ENCODE measurements at regions not wholly inside any gene's neighbourhood (a gene's known extent, or its start where the extent isn't known, plus 50 kb on each side); places are given as distances from the start of the nearest gene placed in this dataset.

DNA sequence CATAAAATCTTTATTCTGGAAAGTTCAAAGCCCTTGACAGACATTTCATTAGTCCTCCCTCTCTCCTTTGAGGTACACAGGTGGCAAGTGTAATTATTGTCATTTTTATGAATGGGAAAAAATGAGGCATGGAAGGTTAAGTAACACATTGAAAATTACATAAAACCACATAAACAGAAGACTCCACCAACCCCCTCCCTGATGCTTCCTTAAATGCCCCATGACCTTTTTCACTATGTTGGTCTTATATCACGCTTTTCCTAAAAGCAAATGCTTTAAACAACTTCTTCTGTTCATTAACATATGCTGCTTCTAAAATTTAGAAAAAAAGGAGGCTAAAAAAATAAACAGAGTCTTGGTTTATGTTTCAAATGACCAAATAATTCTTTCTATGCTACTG is 648.4 kb downstream of the PTPRC start:
- ATAC-seq = no peak
- H3K27me3 ChIP-seq = no peaks in the 10 kb centered on the region
- no peaks in the 10 kb centered on the region for H3K36me3 ChIP-seq
- no peak overlapping the region for H3K4me3 ChIP-seq
- no peaks in the 10 kb centered on the region for H3K9me3 ChIP-seq
- H3K27ac ChIP-seq = no peak overlapping the region
- intact Hi-C loops (cut with DNase I) = no loop called here
- TF ChIP-seq CTCF (IDR thresholded peaks at IDR 0.05) = no peak
- no peaks in the 10 kb centered on the region for H3K4me1 ChIP-seq
- DNase-seq = no peak

DNA sequence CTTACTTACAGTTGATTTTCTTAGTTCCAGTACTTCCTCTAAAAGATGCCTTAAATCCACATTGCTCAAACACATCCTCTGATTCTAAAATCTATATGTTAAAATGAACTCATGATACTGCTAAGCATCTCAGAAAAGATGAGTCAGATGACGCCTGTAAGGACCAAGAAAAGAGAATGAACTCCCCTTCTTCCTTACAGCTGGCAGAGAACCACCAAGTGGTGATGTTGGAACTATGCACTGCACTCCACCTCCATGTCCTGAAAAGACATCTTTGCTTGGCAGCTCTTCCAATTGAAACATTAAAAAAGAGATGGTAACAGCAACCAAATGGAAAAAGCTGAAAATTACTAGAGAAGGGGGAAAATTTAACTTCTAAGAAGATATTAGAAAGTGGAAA is 648.8 kb downstream of the PTPRC start:
- Histone ChIP-seq H3K4me1 (no peaks in the 10 kb centered on the region), H3K9me3 (no peaks in the 10 kb centered on the region), H3K27me3 (no peaks in the 10 kb centered on the region), H3K4me3 (no peak overlapping the region), H3K27ac (no peak overlapping the region), H3K36me3 (no peaks in the 10 kb centered on the region)
- intact Hi-C loops (cut with DNase I) = no loop called here
- ATAC-seq (no peak), DNase-seq (no peak)
- TF ChIP-seq CTCF (IDR thresholded peaks at IDR 0.05) = no peak

- Histone ChIP-seq H3K9me3 (no peaks in the 10 kb centered on the region), H3K4me3 (no peak overlapping the region), H3K27me3 (no peaks in the 10 kb centered on the region), H3K4me1 (no peaks in the 10 kb centered on the region), H3K36me3 (no peaks in the 10 kb centered on the region), H3K27ac (no peak overlapping the region)
- ATAC-seq (no peak), DNase-seq (no peak)
- intact Hi-C loops (cut with DNase I) = no loop called here
- TF ChIP-seq CTCF (IDR thresholded peaks at IDR 0.05) = no peak
Measured at GRCh38 chr1:199290186-199290585, 651.3 kb downstream of the PTPRC start.

DNA sequence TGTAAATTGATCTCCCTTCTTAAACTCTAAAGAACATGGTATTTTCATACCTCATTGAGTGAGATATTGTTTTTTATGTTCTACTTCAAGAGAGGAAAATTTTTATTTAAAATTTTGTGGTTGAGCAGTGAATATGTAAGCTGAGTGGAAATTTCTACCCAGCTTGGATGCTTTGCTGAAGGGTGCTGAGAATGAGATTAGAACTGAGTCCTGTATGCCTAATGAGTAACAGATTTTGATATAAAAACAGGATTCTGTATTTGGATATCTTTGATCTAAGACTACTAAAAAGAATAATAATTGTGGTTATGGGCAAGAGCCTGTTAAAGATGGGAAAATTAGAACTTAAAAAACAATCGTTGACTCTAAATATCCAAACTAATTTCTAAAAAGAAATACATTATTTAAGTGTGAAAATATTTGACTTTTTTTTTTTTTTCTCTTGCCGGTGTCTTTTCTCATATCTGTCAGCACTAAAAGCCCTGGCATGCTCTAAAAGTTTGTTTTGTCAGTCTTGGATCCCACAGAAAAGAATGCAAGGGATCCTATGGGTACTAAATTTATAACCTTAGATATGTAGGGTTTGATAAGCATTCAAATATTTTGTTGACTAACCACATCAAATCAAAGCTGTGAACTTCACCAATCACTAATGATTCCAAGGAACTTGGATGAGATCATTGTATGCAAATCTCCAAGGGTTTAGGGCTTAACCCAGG is 652.3 kb downstream of the PTPRC start:
- no peak for ATAC-seq
- intact Hi-C loops (cut with DNase I) = no loop called here
- Histone ChIP-seq H3K27ac (no peak overlapping the region), H3K9me3 (no peaks in the 10 kb centered on the region), H3K36me3 (no peaks in the 10 kb centered on the region), H3K4me1 (no peaks in the 10 kb centered on the region), H3K27me3 (no peaks in the 10 kb centered on the region), H3K4me3 (no peak overlapping the region)
- TF ChIP-seq CTCF (IDR thresholded peaks at IDR 0.05) = no peak
- DNase-seq = no peak

DNA sequence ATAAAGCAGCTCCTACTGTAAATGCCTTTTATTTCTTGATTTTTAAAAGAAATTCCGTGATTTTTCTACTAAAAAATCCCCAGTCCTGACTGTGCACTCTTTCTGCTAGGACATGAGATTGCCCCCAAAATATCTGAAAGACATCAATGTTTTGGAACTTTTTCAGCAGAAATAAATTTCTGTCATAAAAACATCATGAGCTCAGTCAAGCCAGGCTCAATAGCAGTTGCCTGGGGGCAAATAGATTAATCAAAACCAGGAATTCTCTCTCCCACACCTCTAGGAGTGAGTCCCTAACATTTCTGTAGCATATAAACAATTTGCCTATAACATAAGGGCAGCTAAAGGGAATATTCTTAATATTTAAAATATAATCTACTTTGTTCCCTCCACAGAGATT is 654.1 kb downstream of the PTPRC start:
- no peaks in the 10 kb centered on the region for H3K9me3 ChIP-seq
- intact Hi-C loops (cut with DNase I) = no loop called here
- DNase-seq (no peak), ATAC-seq (no peak)
- no peak overlapping the region for H3K27ac ChIP-seq
- H3K36me3 ChIP-seq = no peaks in the 10 kb centered on the region
- no peaks in the 10 kb centered on the region for H3K27me3 ChIP-seq
- no peak overlapping the region for H3K4me3 ChIP-seq
- TF ChIP-seq CTCF (IDR thresholded peaks at IDR 0.05) = no peak
- no peaks in the 10 kb centered on the region for H3K4me1 ChIP-seq

GRCh38 chr1:199295107-199295506 is 656.3 kb downstream of the PTPRC start:
- H3K4me1 ChIP-seq = no peaks in the 10 kb centered on the region
- H3K27ac ChIP-seq = no peak overlapping the region
- no peak for DNase-seq
- intact Hi-C loops (cut with DNase I) = no loop called here
- H3K27me3 ChIP-seq = no peaks in the 10 kb centered on the region
- H3K4me3 ChIP-seq = no peak overlapping the region
- ATAC-seq = no peak
- no peaks in the 10 kb centered on the region for H3K9me3 ChIP-seq
- no peaks in the 10 kb centered on the region for H3K36me3 ChIP-seq
- TF ChIP-seq CTCF (IDR thresholded peaks at IDR 0.05) = no peak

All from upper lobe of right lung (tissue), 1 donor.